22Rv1 (cell line): ENCODE measurements at regions not wholly inside any gene's neighbourhood (a gene's known extent, or its start where the extent isn't known, plus 50 kb on each side); places are given as distances from the start of the nearest gene placed in this dataset.

Experiments used
- H3K27ac ChIP-seq: fragments of 450-650 bp; 2 replicates; pipeline ENCODE4 v1.5.1; 2017
- ZFX ChIP-seq: fragments of 450-650 bp; IDR thresholded peaks from 2 replicates; pipeline ENCODE4 v1.6.1; 2017; ENCODE audit warnings: antibody characterized with exemption, borderline replicate concordance
- TF ChIP-seq, protein P1 (sequence below): fragments of 450-650 bp; IDR thresholded peaks from 2 replicates; pipeline ENCODE4 v1.5.1; 2017; ENCODE audit warnings: mild to moderate bottlenecking

DNA sequence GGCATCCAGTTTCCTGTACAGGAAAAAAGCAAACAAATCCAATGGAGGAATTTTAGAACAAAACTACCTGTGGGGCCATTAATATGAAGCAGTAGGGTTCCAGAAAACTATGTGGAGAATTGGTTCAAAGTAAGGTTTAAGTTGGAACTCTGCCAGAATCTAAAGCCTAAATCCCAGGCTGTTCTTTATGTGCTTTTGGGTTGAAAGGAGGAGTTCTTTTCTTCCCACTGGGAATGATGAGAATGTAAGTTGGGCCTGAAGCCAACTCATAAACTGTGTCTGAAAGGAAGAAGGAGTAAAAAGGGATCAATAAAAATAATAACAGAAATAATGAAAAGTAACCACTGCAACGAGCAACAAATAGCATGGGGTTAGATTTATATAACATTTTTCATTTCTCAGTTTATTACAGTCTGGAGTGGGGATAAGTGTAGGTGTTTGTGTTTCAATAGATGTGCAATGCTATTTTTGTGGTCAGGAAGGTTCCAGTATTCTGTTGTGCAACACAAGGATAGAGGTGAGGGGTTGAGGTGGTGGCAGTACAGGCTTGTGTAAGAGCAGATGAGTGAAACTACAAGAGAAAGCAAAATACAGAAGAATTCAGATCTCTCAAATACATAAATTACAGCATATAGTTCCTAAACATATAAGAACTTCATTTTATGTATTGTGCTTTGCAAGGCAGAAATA, 373.6 kb downstream of the EMP1 start:
- TF ChIP-seq ZFX, result no peak
- TF ChIP-seq, protein P1, sequence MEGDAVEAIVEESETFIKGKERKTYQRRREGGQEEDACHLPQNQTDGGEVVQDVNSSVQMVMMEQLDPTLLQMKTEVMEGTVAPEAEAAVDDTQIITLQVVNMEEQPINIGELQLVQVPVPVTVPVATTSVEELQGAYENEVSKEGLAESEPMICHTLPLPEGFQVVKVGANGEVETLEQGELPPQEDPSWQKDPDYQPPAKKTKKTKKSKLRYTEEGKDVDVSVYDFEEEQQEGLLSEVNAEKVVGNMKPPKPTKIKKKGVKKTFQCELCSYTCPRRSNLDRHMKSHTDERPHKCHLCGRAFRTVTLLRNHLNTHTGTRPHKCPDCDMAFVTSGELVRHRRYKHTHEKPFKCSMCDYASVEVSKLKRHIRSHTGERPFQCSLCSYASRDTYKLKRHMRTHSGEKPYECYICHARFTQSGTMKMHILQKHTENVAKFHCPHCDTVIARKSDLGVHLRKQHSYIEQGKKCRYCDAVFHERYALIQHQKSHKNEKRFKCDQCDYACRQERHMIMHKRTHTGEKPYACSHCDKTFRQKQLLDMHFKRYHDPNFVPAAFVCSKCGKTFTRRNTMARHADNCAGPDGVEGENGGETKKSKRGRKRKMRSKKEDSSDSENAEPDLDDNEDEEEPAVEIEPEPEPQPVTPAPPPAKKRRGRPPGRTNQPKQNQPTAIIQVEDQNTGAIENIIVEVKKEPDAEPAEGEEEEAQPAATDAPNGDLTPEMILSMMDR, result no peak

DNA sequence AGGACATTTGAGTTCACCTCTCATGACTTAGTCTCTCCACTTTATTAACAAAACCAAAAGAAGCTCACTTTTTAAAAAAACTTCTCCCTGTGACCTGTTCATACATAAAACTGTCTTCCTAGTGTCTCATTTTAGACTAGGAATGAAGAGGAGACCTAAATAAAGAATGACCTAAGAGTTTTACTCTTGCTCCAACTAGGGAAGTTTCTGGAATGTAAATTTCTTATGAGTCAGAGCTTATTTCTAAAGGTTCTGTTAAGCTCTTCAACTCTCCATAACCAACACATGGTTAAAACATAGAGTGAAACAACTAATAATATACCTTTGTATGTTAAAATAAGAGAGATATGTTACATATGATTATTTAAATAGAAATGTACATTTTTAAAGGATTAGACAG, 369.8 kb downstream of the EMP1 start:
- H3K27ac ChIP-seq, result no peak overlapping the region
- no peak for TF ChIP-seq ZFX
- TF ChIP-seq, protein P1, result no peak

More for the DNA sequence above, 373.6 kb downstream of the EMP1 start:
- no peak overlapping the region for H3K27ac ChIP-seq

DNA sequence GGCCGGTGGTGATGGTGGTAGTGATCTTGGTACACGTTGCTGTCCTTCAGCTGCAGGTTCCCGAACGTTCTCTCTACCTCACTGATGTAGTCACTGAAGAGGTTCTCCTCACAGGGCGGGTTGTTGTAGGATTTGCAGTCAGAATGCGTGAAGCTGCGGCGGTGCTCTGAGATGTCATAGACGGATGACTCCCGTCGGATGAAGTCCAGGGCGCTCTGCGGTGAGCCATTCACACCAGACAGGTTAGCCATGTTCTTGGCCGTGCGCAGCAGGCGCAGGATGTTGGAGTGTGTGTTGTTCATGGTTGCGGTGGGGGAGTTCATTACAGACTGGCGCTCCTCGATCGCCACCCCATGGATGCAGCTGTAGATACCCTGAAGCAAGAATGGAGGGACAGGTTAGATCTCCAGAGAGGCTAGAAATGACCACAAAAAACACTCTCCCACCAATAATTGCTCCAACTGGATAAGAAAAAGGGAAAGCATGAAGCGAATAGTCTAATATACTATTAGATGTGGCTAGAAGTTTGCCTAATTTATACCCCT, 367.8 kb downstream of the EMP1 start:
- no peak overlapping the region for H3K27ac ChIP-seq

DNA sequence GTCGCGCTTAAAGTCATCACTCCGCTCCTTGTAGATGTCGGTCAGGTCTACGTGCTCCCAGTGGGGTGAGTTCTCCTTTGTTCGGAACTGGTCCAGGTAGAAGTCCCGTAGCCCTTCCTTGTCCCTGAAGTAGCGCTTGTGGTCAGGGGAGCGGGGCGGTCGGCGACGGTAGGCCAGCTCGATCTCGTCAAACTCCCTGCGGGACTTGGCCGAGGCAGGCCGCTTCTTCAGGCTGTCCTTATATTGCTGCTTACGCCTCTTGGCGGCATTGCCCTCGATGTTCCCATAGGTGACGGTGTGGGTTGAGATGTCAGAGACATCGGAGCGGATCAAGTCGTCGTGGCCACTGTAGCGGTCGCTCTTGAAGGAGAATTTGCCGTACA, 367.2 kb downstream of the EMP1 start:
- TF ChIP-seq, protein P1, result no peak
- TF ChIP-seq ZFX, result no peak
- no peak overlapping the region for H3K27ac ChIP-seq

More for the DNA sequence above, 367.8 kb downstream of the EMP1 start:
- TF ChIP-seq ZFX, result no peak
- TF ChIP-seq, protein P1, result peak; percentile 27

DNA sequence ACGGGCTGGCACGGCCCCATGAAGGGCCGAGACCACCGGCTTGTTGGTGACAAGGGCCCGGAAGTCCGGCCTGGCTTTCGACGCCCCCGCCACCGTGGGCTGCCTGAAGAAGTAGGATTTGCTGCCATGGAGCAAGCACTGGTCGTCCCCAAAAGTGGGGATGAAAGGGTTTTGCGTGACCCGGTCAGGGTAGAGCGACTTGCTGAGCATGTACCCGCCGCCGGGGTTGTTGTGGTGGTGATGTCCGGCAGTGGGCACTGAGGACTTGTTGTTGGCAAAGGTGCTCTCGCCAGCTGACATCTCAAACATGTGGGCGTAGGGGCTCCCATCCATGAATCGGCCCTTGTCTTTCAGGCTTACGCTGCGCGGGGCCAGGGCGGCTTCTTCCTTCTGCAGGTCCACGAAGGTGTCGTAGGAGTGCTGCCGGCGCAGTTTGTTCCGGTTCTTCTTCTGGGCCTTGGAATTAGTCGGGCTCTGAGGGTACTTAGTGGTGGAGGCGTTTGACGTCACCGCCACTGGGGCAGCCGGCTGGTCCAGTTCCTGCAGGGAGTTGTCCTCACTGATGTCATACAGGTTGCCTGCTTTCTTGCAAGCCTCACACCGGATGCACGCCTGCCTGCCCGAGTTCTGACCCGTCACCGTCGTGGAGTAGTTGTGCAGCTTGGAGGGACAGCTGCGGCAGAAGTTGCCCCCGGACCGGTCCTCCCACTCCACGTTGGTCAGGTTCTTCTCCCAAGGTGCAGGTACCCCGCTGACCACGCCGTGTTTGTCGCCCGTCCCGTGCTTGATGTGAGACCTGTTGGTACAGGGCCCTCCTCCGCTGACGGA, 366.6 kb downstream of the EMP1 start:
- no peak overlapping the region for H3K27ac ChIP-seq
- no peak for TF ChIP-seq ZFX
- TF ChIP-seq, protein P1, result no peak

DNA sequence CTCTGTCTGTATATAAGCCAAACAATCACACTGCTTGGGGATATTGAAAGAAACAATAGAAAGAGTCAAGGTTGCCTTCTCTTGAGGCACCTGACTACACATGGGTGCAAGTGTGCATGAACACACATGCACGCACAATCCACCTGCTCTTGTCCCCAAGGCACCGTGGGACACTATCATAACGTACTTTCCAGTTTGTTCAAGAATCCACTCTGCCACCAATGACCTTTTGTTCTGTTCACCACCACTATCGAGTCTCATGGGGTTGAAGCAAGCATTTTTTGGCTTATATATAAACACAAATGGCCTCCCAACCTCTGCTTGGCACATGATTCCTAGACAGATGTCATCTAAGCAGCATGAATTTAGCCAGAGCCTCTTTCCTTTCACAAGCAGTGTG, 365.4 kb downstream of the EMP1 start:
- TF ChIP-seq, protein P1, result no peak
- TF ChIP-seq ZFX, result no peak
- H3K27ac ChIP-seq, result no peak overlapping the region
